Activated B cell treated with CpG ODN at 0.5 μM for 24 hours (primary cell): ENCODE measurements at regions not wholly inside any gene's neighbourhood (a gene's known extent, or its start where the extent isn't known, plus 50 kb on each side); places are given as distances from the start of the nearest gene placed in this dataset.
A peak's percentile ranks its signal among the peaks of the same experiment; 100 is the strongest.

Experiments used
- ATAC-seq: fragments of 200-7000 bp; cut with Tn5 transposase; one replicate; pipeline ENCODE4 v1.10.0; 2021; ENCODE audit warnings: low read depth, mild to moderate bottlenecking, moderate library complexity
- CTCF ChIA-PET: fragments of 350-600 bp; sonication (Branson Sonifier 250); formaldehyde crosslinking; loops from one replicate; lab custom pipeline; 2021; ENCODE audit warnings: antibody characterized with exemption; lab: Charles Lee
- POLR2A ChIA-PET: fragments of 350-600 bp; sonication (Branson Sonifier 250); formaldehyde crosslinking; loops from one replicate; lab custom pipeline; 2021; ENCODE audit warnings: antibody characterized with exemption; lab: Charles Lee
- DNase-seq: peaks from one replicate; pipeline ENCODE4 v3.0.0; 2022
- H3K27ac Mint-ChIP-seq: one replicate; pipeline ENCODE4 v1.8.0; 2020; ENCODE audit warnings: mixed read lengths
- H3K27me3 Mint-ChIP-seq: one replicate; pipeline ENCODE4 v1.8.0; 2021; ENCODE audit warnings: mixed read lengths
- H3K36me3 Mint-ChIP-seq: one replicate; pipeline ENCODE4 v1.8.0; 2021; ENCODE audit warnings: low read depth, mixed read lengths
- H3K4me1 Mint-ChIP-seq: one replicate; pipeline ENCODE4 v1.8.0; 2021; ENCODE audit warnings: mixed read lengths
- H3K4me3 Mint-ChIP-seq: one replicate; pipeline ENCODE4 v1.8.0; 2020; ENCODE audit warnings: mild to moderate bottlenecking, mixed read lengths
- H3K9me3 Mint-ChIP-seq: one replicate; pipeline ENCODE4 v1.8.0; 2020; ENCODE audit warnings: mixed read lengths
- intact Hi-C: fragments of 100-400 bp; cut with micrococcal nuclease; formaldehyde crosslinking; loops from one replicate; pipeline ENCODE4 v1.15.1; 2024
- TF ChIP-seq, protein P1 (sequence below): fragments of 200-600 bp; IDR thresholded peaks from one replicate; pipeline ENCODE4 v1.8.0; 2022; ENCODE audit warnings: antibody characterized with exemption, mild to moderate bottlenecking

DNA sequence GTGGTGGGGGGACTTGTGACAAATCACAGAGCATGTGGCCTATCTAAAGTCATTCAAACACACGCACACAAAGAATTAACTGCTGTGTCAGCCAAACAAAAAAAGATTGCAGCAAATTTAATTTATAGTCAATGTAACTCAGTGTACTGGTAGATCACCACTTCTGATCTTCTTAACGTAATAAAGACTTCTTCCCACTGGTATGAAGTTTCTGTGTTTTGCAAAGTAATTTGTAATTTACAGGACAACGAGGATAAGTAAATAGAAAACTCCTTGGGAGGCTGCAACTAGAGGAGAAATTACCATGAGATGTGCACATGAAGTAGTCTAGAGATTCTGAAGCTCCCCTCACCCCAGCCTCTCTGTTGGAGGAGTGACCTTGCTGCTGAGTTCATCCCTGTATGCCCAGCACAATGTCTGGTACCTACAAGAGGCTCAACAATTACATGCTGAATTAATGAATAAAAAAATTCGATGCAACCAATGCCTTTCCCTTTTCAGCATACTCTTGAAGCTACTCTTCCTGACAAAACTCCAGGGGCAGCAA, 207.3 kb downstream of the ARRDC4 start:
- CTCF ChIA-PET: no interaction called here
- intact Hi-C loops: no loop called here
- POLR2A ChIA-PET: no interaction called here
- Mint-ChIP-seq H3K27me3 (no peaks in the 10 kb centered on the region), H3K4me1 (peaks cover 5% of the 10 kb centered on the region), H3K36me3 (no peaks in the 10 kb centered on the region), H3K27ac (no peak overlapping the region), H3K4me3 (no peak overlapping the region), H3K9me3 (no peaks in the 10 kb centered on the region)
- TF ChIP-seq, protein P1, sequence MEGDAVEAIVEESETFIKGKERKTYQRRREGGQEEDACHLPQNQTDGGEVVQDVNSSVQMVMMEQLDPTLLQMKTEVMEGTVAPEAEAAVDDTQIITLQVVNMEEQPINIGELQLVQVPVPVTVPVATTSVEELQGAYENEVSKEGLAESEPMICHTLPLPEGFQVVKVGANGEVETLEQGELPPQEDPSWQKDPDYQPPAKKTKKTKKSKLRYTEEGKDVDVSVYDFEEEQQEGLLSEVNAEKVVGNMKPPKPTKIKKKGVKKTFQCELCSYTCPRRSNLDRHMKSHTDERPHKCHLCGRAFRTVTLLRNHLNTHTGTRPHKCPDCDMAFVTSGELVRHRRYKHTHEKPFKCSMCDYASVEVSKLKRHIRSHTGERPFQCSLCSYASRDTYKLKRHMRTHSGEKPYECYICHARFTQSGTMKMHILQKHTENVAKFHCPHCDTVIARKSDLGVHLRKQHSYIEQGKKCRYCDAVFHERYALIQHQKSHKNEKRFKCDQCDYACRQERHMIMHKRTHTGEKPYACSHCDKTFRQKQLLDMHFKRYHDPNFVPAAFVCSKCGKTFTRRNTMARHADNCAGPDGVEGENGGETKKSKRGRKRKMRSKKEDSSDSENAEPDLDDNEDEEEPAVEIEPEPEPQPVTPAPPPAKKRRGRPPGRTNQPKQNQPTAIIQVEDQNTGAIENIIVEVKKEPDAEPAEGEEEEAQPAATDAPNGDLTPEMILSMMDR: no peak
- DNase-seq: no peak
- ATAC-seq: no peak

DNA sequence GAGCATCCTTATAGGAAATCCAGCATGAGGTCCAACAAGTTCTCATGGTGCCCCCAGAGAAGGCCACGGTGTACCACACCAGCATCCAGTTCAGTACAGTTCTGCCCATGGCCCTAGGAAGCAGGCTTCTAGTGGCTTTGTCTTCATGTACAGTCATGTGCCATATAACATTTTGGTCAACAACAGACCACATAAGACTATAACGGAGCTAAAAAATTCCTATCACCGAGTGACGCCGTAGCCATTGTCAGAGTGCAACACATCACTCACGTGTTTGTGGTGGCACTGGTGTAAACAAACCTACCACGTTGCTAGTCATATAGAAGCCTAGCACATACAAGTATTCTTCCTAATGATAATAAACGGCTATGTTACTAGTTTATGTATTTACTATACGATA, 209.0 kb downstream of the ARRDC4 start:
- Mint-ChIP-seq H3K4me3 (no peak overlapping the region), H3K9me3 (no peaks in the 10 kb centered on the region), H3K27me3 (no peaks in the 10 kb centered on the region), H3K36me3 (no peaks in the 10 kb centered on the region), H3K27ac (no peak overlapping the region), H3K4me1 (no peaks in the 10 kb centered on the region)
- POLR2A ChIA-PET: no interaction called here
- intact Hi-C loops: no loop called here
- no peak for ATAC-seq
- TF ChIP-seq, protein P1: no peak
- CTCF ChIA-PET: no interaction called here
- no peak for DNase-seq

DNA sequence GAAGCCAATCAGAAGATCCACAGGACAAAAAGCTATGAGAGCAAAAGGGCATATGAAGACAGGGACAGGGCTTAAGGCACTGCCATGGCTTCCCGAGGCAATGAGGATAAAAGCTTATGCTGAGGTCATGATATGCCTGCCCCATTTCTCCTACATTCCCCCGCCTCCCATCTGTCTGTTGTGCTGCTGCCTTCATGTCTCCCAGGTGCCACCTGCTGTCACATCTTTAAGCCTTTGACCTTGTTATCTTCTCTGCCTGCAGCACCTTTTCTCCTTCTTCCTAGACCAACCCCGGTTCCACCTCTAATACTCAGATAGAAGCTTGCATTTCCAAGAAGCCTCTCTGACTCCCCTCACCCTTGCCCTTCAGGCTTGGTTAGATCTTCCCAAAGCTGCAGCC, 213.8 kb downstream of the ARRDC4 start:
- POLR2A ChIA-PET: no interaction called here
- Mint-ChIP-seq H3K9me3 (no peaks in the 10 kb centered on the region), H3K36me3 (no peaks in the 10 kb centered on the region), H3K27me3 (peaks cover 6% of the 10 kb centered on the region), H3K27ac (no peak overlapping the region), H3K4me3 (no peak overlapping the region), H3K4me1 (no peaks in the 10 kb centered on the region)
- no peak for DNase-seq
- CTCF ChIA-PET: no interaction called here
- intact Hi-C loops: no loop called here
- TF ChIP-seq, protein P1: no peak
- no peak for ATAC-seq

DNA sequence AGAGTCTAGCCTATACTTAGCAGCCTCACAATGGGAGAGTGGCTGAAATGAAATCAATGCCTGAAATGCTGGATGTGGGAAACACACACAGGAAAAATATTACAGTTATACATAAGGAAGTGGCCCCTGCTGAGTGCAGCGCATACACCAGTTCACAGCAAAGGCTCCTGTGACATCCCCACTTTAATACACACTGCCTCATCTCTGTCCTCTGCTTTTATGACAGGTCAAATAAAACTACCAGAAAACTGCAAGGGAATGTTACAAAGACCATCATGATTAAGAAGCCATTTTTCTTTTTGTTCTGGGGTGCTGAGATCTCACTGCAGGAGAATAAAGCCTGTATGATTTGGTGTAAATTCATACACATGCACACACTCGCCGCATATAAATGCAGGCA, 214.3 kb downstream of the ARRDC4 start:
- DNase-seq (no peak), ATAC-seq (no peak)
- Mint-ChIP-seq H3K4me3 (no peak overlapping the region), H3K27me3 (peaks cover 6% of the 10 kb centered on the region), H3K9me3 (no peaks in the 10 kb centered on the region), H3K27ac (no peak overlapping the region), H3K4me1 (no peaks in the 10 kb centered on the region), H3K36me3 (no peaks in the 10 kb centered on the region)
- intact Hi-C loops: loop anchor here (5.0 kb wide), 1 partner anchor 218 kb away; no protein-coding TSS in a partner anchor
- ChIA-PET CTCF (no interaction called here), POLR2A (no interaction called here)
- TF ChIP-seq, protein P1: no peak

DNA sequence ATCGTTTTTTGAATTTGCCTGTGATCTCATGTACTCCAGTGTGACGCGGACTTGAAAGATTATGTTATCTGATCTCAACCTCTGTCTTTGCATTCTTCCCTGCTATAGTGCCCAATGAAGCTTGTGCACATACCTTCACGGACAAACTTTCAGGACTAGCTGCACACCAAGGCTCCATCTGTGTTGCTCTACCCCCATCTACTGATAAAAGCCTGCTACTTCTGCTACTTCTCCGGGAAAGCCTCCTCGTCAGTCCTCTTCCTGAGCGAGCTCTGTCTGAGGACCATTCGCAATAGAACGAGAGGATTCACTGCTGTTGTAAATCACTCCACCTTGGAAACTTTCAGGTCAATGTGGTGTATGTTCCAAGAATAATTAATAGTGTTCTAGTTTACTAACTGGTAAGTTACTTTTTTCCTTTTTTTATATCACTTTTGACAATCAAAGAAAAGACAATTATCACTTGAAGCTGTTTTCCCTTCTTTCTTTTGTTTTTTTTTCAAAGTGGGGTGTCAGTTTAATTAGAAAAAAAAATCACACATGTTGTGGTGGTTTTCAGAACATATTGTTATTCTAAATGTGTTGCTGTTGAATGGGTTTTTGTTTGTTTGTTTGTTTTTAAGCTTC, 217.6 kb downstream of the ARRDC4 start:
- intact Hi-C loops: loop anchor here (1.0 to 5.0 kb wide), 2 partner anchors 221 to 269 kb away; no protein-coding TSS in a partner anchor
- H3K4me3 Mint-ChIP-seq: no peak overlapping the region
- POLR2A ChIA-PET: no interaction called here
- H3K36me3 Mint-ChIP-seq: no peaks in the 10 kb centered on the region
- H3K27me3 Mint-ChIP-seq: peaks cover 6% of the 10 kb centered on the region
- CTCF ChIA-PET: interaction anchor here (0.8 to 1.8 kb wide), 8 partner anchors 23 to 279 kb away, joined by 3 to 8 read pairs (median 4); no protein-coding TSS in a partner anchor
- DNase-seq (no peak), ATAC-seq (peak; percentile 21)
- no peak overlapping the region for H3K27ac Mint-ChIP-seq
- no peaks in the 10 kb centered on the region for H3K4me1 Mint-ChIP-seq
- no peaks in the 10 kb centered on the region for H3K9me3 Mint-ChIP-seq
- TF ChIP-seq, protein P1: no peak
